ENCODE measurements at regions not wholly inside any gene's neighbourhood (a gene's known extent, or its start where the extent isn't known, plus 50 kb on each side); places are given as distances from the start of the nearest gene placed in this dataset.

DNA sequence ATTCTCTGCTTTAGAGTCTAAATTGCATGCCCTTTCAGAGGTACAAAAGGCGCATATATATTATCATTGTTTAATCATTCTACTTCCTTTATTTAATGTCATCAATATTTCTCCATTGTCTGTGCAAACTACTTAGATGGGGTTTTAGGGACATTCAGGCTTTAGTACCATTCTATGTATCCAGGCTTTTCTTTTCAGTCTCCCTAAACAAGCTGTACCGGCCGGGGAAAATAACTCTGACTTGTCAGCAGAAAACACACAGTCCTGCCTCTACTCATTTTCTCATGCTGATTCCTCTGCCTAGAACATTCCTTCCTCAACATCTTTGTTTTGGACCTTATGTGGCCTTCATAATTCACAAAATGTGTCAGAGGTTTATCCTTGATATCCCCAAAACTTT lies 392.1 kb upstream of the DAB2 start:
- no peaks in the 10 kb centered on the region for H3K36me3 ChIP-seq
- H3K4me3 ChIP-seq = no peak overlapping the region
- WGBS, 4 donors = 89 to 92% (median 90%) methylated on average over 3 of the region's 3 CpGs
- no peak for ATAC-seq
- DNase-seq = no peak
- no peaks in the 10 kb centered on the region for H3K4me1 ChIP-seq
- intact Hi-C loops (cut with DNase I) = no loop called here
- no peak overlapping the region for H3K27ac ChIP-seq
- TF ChIP-seq, protein P1, sequence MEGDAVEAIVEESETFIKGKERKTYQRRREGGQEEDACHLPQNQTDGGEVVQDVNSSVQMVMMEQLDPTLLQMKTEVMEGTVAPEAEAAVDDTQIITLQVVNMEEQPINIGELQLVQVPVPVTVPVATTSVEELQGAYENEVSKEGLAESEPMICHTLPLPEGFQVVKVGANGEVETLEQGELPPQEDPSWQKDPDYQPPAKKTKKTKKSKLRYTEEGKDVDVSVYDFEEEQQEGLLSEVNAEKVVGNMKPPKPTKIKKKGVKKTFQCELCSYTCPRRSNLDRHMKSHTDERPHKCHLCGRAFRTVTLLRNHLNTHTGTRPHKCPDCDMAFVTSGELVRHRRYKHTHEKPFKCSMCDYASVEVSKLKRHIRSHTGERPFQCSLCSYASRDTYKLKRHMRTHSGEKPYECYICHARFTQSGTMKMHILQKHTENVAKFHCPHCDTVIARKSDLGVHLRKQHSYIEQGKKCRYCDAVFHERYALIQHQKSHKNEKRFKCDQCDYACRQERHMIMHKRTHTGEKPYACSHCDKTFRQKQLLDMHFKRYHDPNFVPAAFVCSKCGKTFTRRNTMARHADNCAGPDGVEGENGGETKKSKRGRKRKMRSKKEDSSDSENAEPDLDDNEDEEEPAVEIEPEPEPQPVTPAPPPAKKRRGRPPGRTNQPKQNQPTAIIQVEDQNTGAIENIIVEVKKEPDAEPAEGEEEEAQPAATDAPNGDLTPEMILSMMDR (IDR thresholded peaks at IDR 0.05) = no peak
- no peak for TF ChIP-seq POLR2A (IDR thresholded peaks at IDR 0.05)
- no peaks in the 10 kb centered on the region for H3K9me3 ChIP-seq
- H3K27me3 ChIP-seq = no peaks in the 10 kb centered on the region

DNA sequence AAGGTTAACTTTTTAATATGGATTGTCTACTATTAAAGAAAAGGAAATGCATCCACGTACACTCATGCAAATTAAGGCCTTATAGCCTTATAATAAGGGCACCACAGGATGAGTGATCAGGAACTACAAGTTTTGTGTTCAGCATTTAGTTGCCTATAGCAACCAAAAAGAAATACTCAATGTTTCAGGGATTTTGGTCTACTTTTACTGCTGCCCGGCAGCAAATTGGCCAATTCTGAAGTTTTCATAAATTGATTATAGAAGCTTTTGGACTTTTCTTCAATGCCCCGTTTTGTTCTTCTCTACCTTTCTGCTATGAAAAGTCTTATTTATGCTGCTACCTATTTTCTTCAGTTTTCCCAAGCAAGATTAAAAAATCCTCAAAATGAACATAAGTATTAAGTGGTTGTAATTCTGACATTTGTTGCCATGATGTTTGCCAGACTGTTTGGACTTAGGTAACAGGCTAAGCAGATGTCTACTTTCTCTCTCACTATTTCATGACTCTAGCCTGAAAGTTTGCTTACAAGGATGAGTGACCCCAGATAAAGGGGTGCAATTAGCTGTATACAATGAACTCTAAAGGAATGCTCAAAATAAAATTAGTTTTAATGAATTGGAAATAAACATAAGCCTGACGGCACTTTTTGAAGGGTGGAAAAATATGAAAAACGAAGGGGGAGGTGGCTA lies 391.5 kb upstream of the DAB2 start:
- ATAC-seq = no peak
- TF ChIP-seq POLR2A (IDR thresholded peaks at IDR 0.05) = no peak
- TF ChIP-seq, protein P1 (IDR thresholded peaks at IDR 0.05) = no peak
- WGBS, 4 donors = 64 to 75% (median 70%) methylated on average over 5 of the region's 5 CpGs

DNA sequence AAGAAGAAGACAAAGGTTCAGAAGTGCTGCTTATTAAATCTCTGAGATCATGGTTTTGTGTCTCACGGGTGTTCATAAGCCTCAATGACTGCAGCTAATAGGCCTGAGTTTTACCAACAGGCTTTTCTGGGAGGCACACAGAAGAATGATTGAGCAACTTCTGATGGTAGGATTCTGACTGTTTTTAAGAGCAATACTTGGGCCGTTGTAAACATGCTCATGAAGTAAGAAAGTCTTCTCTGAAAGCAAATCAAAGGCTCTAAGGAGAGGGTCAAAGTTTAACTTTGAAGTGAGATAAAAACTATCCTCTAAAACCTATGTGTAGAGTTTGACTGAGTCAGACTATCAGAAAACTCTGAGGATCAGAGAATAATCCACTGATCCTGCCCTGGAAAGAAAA lies 390.9 kb upstream of the DAB2 start:
- Histone ChIP-seq H3K4me1 (no peaks in the 10 kb centered on the region), H3K9me3 (no peaks in the 10 kb centered on the region), H3K27me3 (no peaks in the 10 kb centered on the region), H3K27ac (no peak overlapping the region), H3K36me3 (no peaks in the 10 kb centered on the region), H3K4me3 (no peak overlapping the region)
- ATAC-seq = no peak
- 54 to 70% (median 62%) methylated on average over 2 of the region's 2 CpGs for WGBS, 4 donors
- TF ChIP-seq, protein P1 (IDR thresholded peaks at IDR 0.05) = no peak
- TF ChIP-seq POLR2A (IDR thresholded peaks at IDR 0.05) = no peak
- no peak for DNase-seq
- intact Hi-C loops (cut with DNase I) = no loop called here

More for the DNA sequence above, 391.5 kb upstream of the DAB2 start:
- Histone ChIP-seq H3K27ac (no peak overlapping the region), H3K36me3 (no peaks in the 10 kb centered on the region), H3K27me3 (no peaks in the 10 kb centered on the region), H3K4me1 (no peaks in the 10 kb centered on the region), H3K9me3 (no peaks in the 10 kb centered on the region), H3K4me3 (no peak overlapping the region)
- no peak for DNase-seq
- intact Hi-C loops (cut with DNase I) = no loop called here

DNA sequence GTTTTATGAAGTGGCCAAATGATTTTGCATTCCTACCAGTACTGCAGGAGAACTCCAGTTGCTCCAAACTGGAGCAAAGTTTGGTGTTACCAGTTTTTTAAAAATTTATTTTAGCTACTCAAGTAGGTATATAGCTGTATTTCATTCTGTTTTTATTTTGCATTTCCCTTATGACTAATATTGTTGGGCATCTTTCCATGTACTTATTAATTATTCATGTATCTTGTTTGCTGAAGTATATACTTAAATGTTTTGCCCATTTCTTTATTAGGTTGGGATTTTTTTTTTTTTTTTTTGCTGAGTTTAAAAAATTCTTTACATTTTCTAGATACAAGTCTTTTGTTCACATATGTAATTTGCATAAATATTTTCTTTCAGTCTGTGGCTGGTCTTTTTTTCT lies 386.6 kb upstream of the DAB2 start:
- no peaks in the 10 kb centered on the region for H3K4me1 ChIP-seq
- H3K9me3 ChIP-seq = no peaks in the 10 kb centered on the region
- DNase-seq (no peak), ATAC-seq (no peak)
- no peaks in the 10 kb centered on the region for H3K27me3 ChIP-seq
- H3K4me3 ChIP-seq = no peak overlapping the region
- intact Hi-C loops (cut with DNase I) = no loop called here
- no peak overlapping the region for H3K27ac ChIP-seq
- TF ChIP-seq POLR2A (IDR thresholded peaks at IDR 0.05) = no peak
- TF ChIP-seq, protein P1 (IDR thresholded peaks at IDR 0.05) = no peak
- H3K36me3 ChIP-seq = no peaks in the 10 kb centered on the region

Measured in heart left ventricle (tissue), 16 donors.